ENCODE measurements at regions not wholly inside any gene's neighbourhood (a gene's known extent, or its start where the extent isn't known, plus 50 kb on each side); places are given as distances from the start of the nearest gene placed in this dataset.

GRCh38 chr4:119739796-119740195 is 111.2 kb upstream of the PDE5A start (continued):
- TF ChIP-seq ZSCAN30 (tag by site-specific recombination; IDR thresholded peaks at IDR 0.05) (0 out of 2 replicates have a peak, but pooled peaks have one; percentile 20), ZNF280C (tag by site-specific recombination; IDR thresholded peaks at IDR 0.05) (no peak), ZNF701 (tag by site-specific recombination; IDR thresholded peaks at IDR 0.05) (no peak), HOXA7 (CRISPR knock-in tag; IDR thresholded peaks at IDR 0.05; ENCODE audit: borderline replicate concordance) (no peak), TCF7L2 (IDR thresholded peaks at IDR 0.05; ENCODE audit: borderline replicate concordance, low read depth, low read length) (peak; percentile 71)

- ChIA-PET CTCF (no interaction called here), POLR2A (no interaction called here)
- no peak for TF ChIP-seq ZNF404 (tag by site-specific recombination; IDR thresholded peaks at IDR 0.05)
- TF ChIP-seq ZNF335 (tag by site-specific recombination; conservative IDR thresholded peaks at IDR 0.05), result no peak
- TF ChIP-seq ELK4 (IDR thresholded peaks at IDR 0.05; ENCODE audit: borderline replicate concordance, low read depth, low read length), result no peak
- TF ChIP-seq ZFP37 (tag by site-specific recombination; IDR thresholded peaks at IDR 0.05), result no peak
- no peak for TF ChIP-seq ZNF677 (tag by site-specific recombination; IDR thresholded peaks at IDR 0.05)
- TF ChIP-seq ZNF311 (tag by site-specific recombination; IDR thresholded peaks at IDR 0.05; ENCODE audit: borderline replicate concordance), result no peak
- TF ChIP-seq ZNF366 (tag by site-specific recombination; conservative IDR thresholded peaks at IDR 0.05), result no peak
- TF ChIP-seq ZNF280C (tag by site-specific recombination; IDR thresholded peaks at IDR 0.05), result no peak
- TF ChIP-seq HIC1 (tag by site-specific recombination; IDR thresholded peaks at IDR 0.05), result no peak
- no peak for TF ChIP-seq FEZF1 (tag by site-specific recombination; IDR thresholded peaks at IDR 0.05)
- no peak for TF ChIP-seq TCF7L2 (IDR thresholded peaks at IDR 0.05; ENCODE audit: borderline replicate concordance, low read depth, low read length)
- no peak for TF ChIP-seq GLI4 (tag by site-specific recombination; IDR thresholded peaks at IDR 0.05)
- TF ChIP-seq ZBTB21 (tag by site-specific recombination; IDR thresholded peaks at IDR 0.05), result no peak
- TF ChIP-seq ZNF768 (tag by site-specific recombination; IDR thresholded peaks at IDR 0.05), result no peak
- H3K4me3 ChIP-seq (ENCODE audit: low read depth, low read length), result no peak overlapping the region
- peaks cover 8% of the 10 kb centered on the region for H3K4me1 ChIP-seq (ENCODE audit: control insufficient read depth, insufficient read depth, low read length)
- no peaks in the 10 kb centered on the region for H3K9me3 ChIP-seq (ENCODE audit: control insufficient read depth, insufficient read depth, low read depth, low read length)
- H3K36me3 ChIP-seq (ENCODE audit: control insufficient read depth in 2 of 2, insufficient read depth in 1 of 2, low read length in 2 of 2), result no peaks in the 10 kb centered on the region
- H3K27ac ChIP-seq (ENCODE audit: extremely low read depth, low read depth, low read length), result no peak overlapping the region
Measured at GRCh38 chr4:119738901-119739300, 110.3 kb upstream of the PDE5A start.

All from HEK293 (cell line).